RKO (cell line): ENCODE measurements at regions not wholly inside any gene's neighbourhood (a gene's known extent, or its start where the extent isn't known, plus 50 kb on each side); places are given as distances from the start of the nearest gene placed in this dataset.

Experiments used
- DNase-seq: peaks from one replicate; pipeline ENCODE4 v3.0.0-alpha.2; 2016; ENCODE audit warnings: low spot score

DNA sequence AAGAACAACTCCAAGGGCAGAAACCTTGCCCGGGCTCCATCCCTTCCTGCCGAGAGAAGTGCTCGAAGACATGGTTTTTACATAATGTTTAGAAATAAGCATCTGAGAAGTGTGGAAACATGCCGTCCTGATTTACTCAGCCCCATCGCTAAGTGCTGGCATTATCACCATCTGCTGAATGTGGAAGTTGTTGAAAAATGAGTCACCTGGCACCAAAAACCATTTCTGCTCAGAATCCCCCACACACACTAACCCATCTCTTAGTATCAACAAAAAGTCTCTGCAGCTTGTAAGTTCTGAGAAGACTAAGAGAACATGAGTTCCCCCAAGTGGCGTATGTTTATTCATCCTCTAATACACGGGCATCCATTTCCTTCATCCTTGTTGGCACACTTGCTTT is 51.0 kb upstream of the ARL8B start:
- peak; percentile 14 for DNase-seq

DNA sequence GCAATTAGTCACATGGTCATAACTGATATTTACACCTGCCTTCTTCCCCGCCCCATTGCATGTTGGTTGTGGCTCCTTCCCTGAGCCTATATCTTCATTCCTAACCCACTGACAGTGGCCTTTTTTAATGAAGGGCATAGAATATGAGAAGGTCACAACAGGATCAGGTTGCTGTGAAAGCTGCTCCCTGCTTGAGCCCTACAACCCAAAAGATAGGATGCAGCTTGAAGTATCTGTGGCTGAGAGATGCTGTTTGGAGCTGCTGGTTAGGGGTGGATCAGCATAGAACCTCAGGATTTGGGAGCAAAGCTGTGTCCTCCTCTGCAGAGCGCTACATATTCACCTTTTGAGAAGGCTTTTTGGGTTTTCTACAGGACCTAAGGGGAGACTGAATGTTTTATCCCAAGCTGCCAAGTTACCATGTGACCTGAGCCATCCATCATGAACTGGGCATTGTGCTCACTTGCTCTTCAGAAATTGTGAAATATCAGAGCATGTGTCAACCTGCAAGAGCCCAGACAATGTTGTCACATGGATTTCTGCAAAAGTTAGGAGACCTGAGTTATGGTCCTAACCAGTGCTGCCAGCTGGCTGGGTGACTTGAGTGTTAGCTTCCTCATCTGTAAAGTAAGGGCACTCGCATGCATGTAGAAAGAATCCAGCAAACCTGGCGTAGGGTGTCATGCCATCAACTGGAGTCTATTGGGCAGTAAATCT is 49.8 kb upstream of the ARL8B start:
- DNase-seq: no peak
